B cell (primary cell): ENCODE measurements at regions not wholly inside any gene's neighbourhood (a gene's known extent, or its start where the extent isn't known, plus 50 kb on each side); places are given as distances from the start of the nearest gene placed in this dataset.

Source experiments
- ATAC-seq: fragments of 200-7000 bp; cut with Tn5 transposase; one replicate; pipeline ENCODE4 v1.10.0; 2021; ENCODE audit warnings: low read depth, mild to moderate bottlenecking, moderate number of reproducible peaks, moderate library complexity
- CTCF ChIA-PET: fragments of 350-600 bp; sonication (Branson Sonifier 250); formaldehyde crosslinking; loops from one replicate; lab custom pipeline; 2021; ENCODE audit warnings: antibody characterized with exemption, inconsistent platforms; lab: Charles Lee
- POLR2A ChIA-PET: fragments of 350-600 bp; sonication (Branson Sonifier 250); formaldehyde crosslinking; loops from one replicate; lab custom pipeline; 2021; ENCODE audit warnings: antibody characterized with exemption; lab: Charles Lee
- DNase-seq: peaks from one replicate; pipeline ENCODE4 v3.0.0; 2013
- H2AFZ ChIP-seq: 2 replicates; pipeline ENCODE4 v1.6.1; 2012; ENCODE audit warnings: mild to moderate bottlenecking, low read depth, low read length; ENCODE audit not compliant: insufficient read depth, poor library complexity, severe bottlenecking
- H3K27ac ChIP-seq, 2 donors: 1 replicate in 1 of 2; 2 replicates in 1 of 2; pipeline ENCODE4 v1.5.1; 2012 to 2013; ENCODE audit warnings: low read length in 2 of 2, mild to moderate bottlenecking in 2 of 2, moderate library complexity in 1 of 2
- H3K27me3 ChIP-seq, 4 experiments: fragments of 200-600 bp in 1 of 4; sonication (generic) in 1 of 4; replicated peaks in 1 of 4; 1 replicate in 2 of 4; 2 replicates in 2 of 4; pipeline versions ENCODE4 v1.6.1 to v1.7.0; 2013 to 2016; ENCODE audit warnings: low read length in 3 of 4, mild to moderate bottlenecking in 2 of 4, mixed read lengths in 1 of 4, moderate library complexity in 1 of 4; ENCODE audit not compliant: insufficient read depth in 4 of 4, control insufficient read depth in 3 of 4; ENCODE audit errors: control extremely low read depth in 1 of 4
- H3K36me3 ChIP-seq, 2 experiments: replicated peaks in 1 of 2; 1 replicate in 1 of 2; 2 replicates in 1 of 2; pipeline versions ENCODE4 v1.6.1 to v1.7.1; 2013; ENCODE audit warnings: low read length in 1 of 2; ENCODE audit not compliant: insufficient read depth in 2 of 2, control insufficient read depth in 1 of 2; ENCODE audit errors: control extremely low read depth in 1 of 2, extremely low read depth in 1 of 2
- H3K4me1 ChIP-seq, 2 donors: fragments of 200-600 bp in 1 of 2; sonication (generic) in 1 of 2; 1 replicate in 1 of 2; 2 replicates in 1 of 2; pipeline versions ENCODE4 v1.5.1 to v1.6.1; 2013 to 2017; ENCODE audit warnings: low read length in 2 of 2; ENCODE audit not compliant: control insufficient read depth in 2 of 2, insufficient read depth in 2 of 2
- H3K4me2 ChIP-seq: replicated peaks from 2 replicates; pipeline ENCODE3; 2012; ENCODE audit warnings: mild to moderate bottlenecking, low read depth, low read length; ENCODE audit not compliant: poor library complexity, severe bottlenecking
- H3K4me3 ChIP-seq, 5 experiments: fragments of 200-600 bp in 1 of 5; sonication (generic) in 1 of 5; 1 replicate in 3 of 5; 2 replicates in 2 of 5; pipeline versions ENCODE4 v1.5.1 to v1.7.0; 2011 to 2016; ENCODE audit warnings: low read length in 4 of 5, mild to moderate bottlenecking in 4 of 5, low read depth in 2 of 5, control low read depth in 1 of 5, moderate library complexity in 1 of 5; ENCODE audit not compliant: insufficient read depth in 1 of 5; ENCODE audit errors: control extremely low read depth in 1 of 5, extremely low read depth in 1 of 5
- H3K79me2 ChIP-seq: fragments of 200-600 bp; sonication (generic); one replicate; pipeline ENCODE4 v1.6.0; 2016; ENCODE audit warnings: low read length; ENCODE audit not compliant: control insufficient read depth, insufficient read depth
- H3K9ac ChIP-seq: fragments of 200-600 bp; sonication (generic); 2 replicates; pipeline ENCODE4 v1.6.1; 2017; ENCODE audit warnings: mild to moderate bottlenecking, low read length, moderate library complexity
- H3K9me3 ChIP-seq, 3 donors: one replicate each; pipeline versions ENCODE4 v1.6.1 to v1.7.1; 2013; ENCODE audit warnings: low read length in 2 of 3; ENCODE audit not compliant: control insufficient read depth in 2 of 3, insufficient read depth in 1 of 3; ENCODE audit errors: control extremely low read depth in 1 of 3
- H4K20me1 ChIP-seq: 2 replicates; pipeline ENCODE4 v1.6.0; 2012; ENCODE audit warnings: mild to moderate bottlenecking, low read length; ENCODE audit not compliant: insufficient read depth, control insufficient read depth, poor library complexity, severe bottlenecking
- H3K27ac Mint-ChIP-seq: one replicate; pipeline ENCODE4 v1.8.0; 2021; ENCODE audit warnings: mixed read lengths
- H3K27me3 Mint-ChIP-seq: one replicate; pipeline ENCODE4 v1.8.0; 2021; ENCODE audit warnings: mixed read lengths
- H3K4me1 Mint-ChIP-seq: one replicate; pipeline ENCODE4 v1.8.0; 2021; ENCODE audit warnings: mixed read lengths
- H3K4me3 Mint-ChIP-seq: one replicate; pipeline ENCODE4 v1.8.0; 2021; ENCODE audit warnings: mixed read lengths
- H3K9me3 Mint-ChIP-seq: one replicate; pipeline ENCODE4 v1.8.0; 2022; ENCODE audit warnings: mixed read lengths; ENCODE audit not compliant: insufficient read depth
- CTCF ChIP-seq: fragments of 200-600 bp; IDR thresholded peaks from one replicate; pipeline ENCODE4 v1.8.0; 2022; ENCODE audit warnings: antibody characterized with exemption, mild to moderate bottlenecking
- EZH2 ChIP-seq: IDR thresholded peaks from 2 replicates; pipeline ENCODE4 v1.6.1; 2012; ENCODE audit warnings: borderline replicate concordance, low read depth, mild to moderate bottlenecking, moderate library complexity, low read length; ENCODE audit not compliant: insufficient read depth, poor library complexity, severe bottlenecking
- WGBS: methylation state at CpG from one replicate; pipeline ENCODE4 v1.1.5; 2013; ENCODE audit warnings: missing lambda C conversion rate; ENCODE audit not compliant: insufficient coverage; 5-methylcytosine and 5-hydroxymethylcytosine counted together
- intact Hi-C: fragments of 100-400 bp; cut with micrococcal nuclease; formaldehyde crosslinking; loops from one replicate; pipeline ENCODE4 v1.10.0; 2022

GRCh38 chr20:56690531-56691175, 61.5 kb downstream of the TFAP2C start:
- ATAC-seq (no peak), DNase-seq (no peak)
- Histone ChIP-seq H3K9me3 (peaks cover 0 to 7% (median 0%) of the 10 kb centered on the region in 3 donors), H2AFZ (no peak overlapping the region), H4K20me1 (no peaks in the 10 kb centered on the region), H3K4me2 (no peak overlapping the region), H3K4me1 (no peaks in the 10 kb centered on the region), H3K27me3 (peaks cover 0 to 3% (median 0%) of the 10 kb centered on the region in 4 experiments), H3K9ac (no peak overlapping the region), H3K4me3 (no peak overlapping the region), H3K36me3 (no peaks in the 10 kb centered on the region), H3K79me2 (no peaks in the 10 kb centered on the region), H3K27ac (no peak overlapping the region)
- no peak for TF ChIP-seq EZH2
- Mint-ChIP-seq H3K4me1 (no peaks in the 10 kb centered on the region), H3K27me3 (peaks cover 4% of the 10 kb centered on the region), H3K9me3 (peaks cover 6% of the 10 kb centered on the region), H3K27ac (no peak overlapping the region), H3K4me3 (no peak overlapping the region)
- ChIA-PET CTCF (no interaction called here), POLR2A (no interaction called here)
- WGBS, result 54% methylated on average over 9 of the region's 11 CpGs
- intact Hi-C loops, result no loop called here

GRCh38 chr20:56691325-56691998, 62.4 kb downstream of the TFAP2C start:
- Histone ChIP-seq H3K79me2 (no peaks in the 10 kb centered on the region), H3K4me1 (no peaks in the 10 kb centered on the region), H4K20me1 (no peaks in the 10 kb centered on the region), H3K4me2 (no peak overlapping the region), H3K9me3 (peaks cover 0 to 4% (median 0%) of the 10 kb centered on the region in 3 donors), H3K4me3 (no peak overlapping the region), H3K27ac (no peak overlapping the region), H2AFZ (no peak overlapping the region), H3K36me3 (no peaks in the 10 kb centered on the region), H3K27me3 (peaks cover 0 to 3% (median 0%) of the 10 kb centered on the region in 4 experiments), H3K9ac (no peak overlapping the region)
- ATAC-seq (no peak), DNase-seq (no peak)
- ChIA-PET POLR2A (no interaction called here), CTCF (no interaction called here)
- no peak for TF ChIP-seq EZH2
- no peak for TF ChIP-seq CTCF
- intact Hi-C loops, result no loop called here
- Mint-ChIP-seq H3K4me1 (no peaks in the 10 kb centered on the region), H3K27me3 (peaks cover 4% of the 10 kb centered on the region), H3K4me3 (no peak overlapping the region), H3K27ac (no peak overlapping the region), H3K9me3 (peaks cover 6% of the 10 kb centered on the region)
- 85% methylated on average over 7 of the region's 11 CpGs for WGBS
